ENCODE measurements at regions not wholly inside any gene's neighbourhood (a gene's known extent, or its start where the extent isn't known, plus 50 kb on each side); places are given as distances from the start of the nearest gene placed in this dataset.

- intact Hi-C loops (cut with DNase I), result no loop called here
- no peak for TF ChIP-seq POLR2A (IDR thresholded peaks at IDR 0.05; ENCODE audit: low read depth)
- WGBS, result 78% methylated on average over 16 of the region's 29 CpGs
- H3K4me1 ChIP-seq, result no peaks in the 10 kb centered on the region
- DNase-seq (ENCODE audit: extremely low spot score), result no peak
- no peak overlapping the region for H3K27ac ChIP-seq (replicated peaks in 1 of 4)
- peaks cover 0 to 83% (median 0%) of the 10 kb centered on the region in 4 donors for H3K27me3 ChIP-seq
- H3K36me3 ChIP-seq, result no peaks in the 10 kb centered on the region
- no peaks in the 10 kb centered on the region for H3K9me3 ChIP-seq
- H3K4me3 ChIP-seq, result no peak overlapping the region
These were observed 104.8 kb upstream of the CASZ1 start for GRCh38 chr1:10901091-10901890.

DNA sequence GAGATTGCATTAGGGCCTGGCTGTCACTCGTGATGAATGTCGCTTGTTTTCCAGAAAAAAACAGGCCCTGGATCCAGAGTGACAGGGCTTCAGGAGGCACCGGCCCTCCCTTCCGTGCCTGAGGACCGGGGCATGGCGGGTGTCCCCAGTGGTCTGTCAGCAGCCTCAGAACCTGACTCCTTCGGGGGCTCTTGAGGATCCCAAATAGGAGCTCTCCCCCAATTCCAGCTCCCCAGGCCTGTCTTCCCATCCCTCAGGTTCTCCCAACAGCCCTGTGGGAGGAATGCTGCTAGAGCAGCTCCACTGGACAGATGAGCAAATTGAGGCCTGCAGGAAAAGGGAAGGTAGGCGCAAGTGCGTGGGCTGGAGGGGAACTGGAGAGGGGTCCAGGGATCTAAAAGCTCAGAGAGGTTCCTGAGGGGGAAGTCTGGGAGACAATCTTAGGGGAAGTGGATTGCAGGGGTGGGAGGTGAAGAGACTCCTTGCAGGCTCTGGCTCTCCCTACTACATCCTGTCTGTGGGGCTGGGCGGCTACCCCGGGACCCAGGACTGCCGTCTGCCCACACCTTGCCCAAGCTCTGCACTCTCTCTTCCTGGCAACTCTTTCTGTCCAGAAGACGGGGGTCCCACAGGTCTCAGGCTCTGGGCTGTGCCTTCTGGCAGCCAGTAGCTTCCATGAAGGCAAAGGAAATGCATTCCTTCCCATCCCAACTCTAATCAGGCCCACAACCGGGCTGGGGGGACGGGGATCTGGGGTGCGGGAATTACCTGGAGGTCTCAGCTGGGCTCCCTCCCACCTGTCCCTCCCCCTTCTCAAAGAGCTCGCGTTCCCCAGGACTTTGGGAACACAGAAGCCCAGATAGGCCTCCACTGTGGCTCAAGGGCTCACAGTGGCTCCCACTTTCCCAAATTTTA is 105.7 kb upstream of the CASZ1 start:
- TF ChIP-seq CTCF (IDR thresholded peaks at IDR 0.05), result no peak
- Histone ChIP-seq H3K36me3 (no peaks in the 10 kb centered on the region), H3K27me3 (peaks cover 0 to 82% (median 0%) of the 10 kb centered on the region in 4 donors), H3K27ac (replicated peaks in 1 of 4) (no peak overlapping the region), H3K4me3 (no peak overlapping the region), H3K9me3 (no peaks in the 10 kb centered on the region), H3K4me1 (no peaks in the 10 kb centered on the region)
- 85% methylated on average over 16 of the region's 18 CpGs for WGBS
- no peak for DNase-seq (ENCODE audit: extremely low spot score)
- intact Hi-C loops (cut with DNase I), result no loop called here

GRCh38 chr1:10903421-10903820 is 107.0 kb upstream of the CASZ1 start:
- peaks cover 0 to 69% (median 0%) of the 10 kb centered on the region in 4 donors for H3K27me3 ChIP-seq
- 56% methylated on average over 2 of the region's 3 CpGs for WGBS
- no peak overlapping the region for H3K27ac ChIP-seq (replicated peaks in 1 of 4)
- no peaks in the 10 kb centered on the region for H3K9me3 ChIP-seq
- H3K4me3 ChIP-seq, result no peak overlapping the region
- intact Hi-C loops (cut with DNase I), result no loop called here
- no peaks in the 10 kb centered on the region for H3K4me1 ChIP-seq
- no peaks in the 10 kb centered on the region for H3K36me3 ChIP-seq
- no peak for DNase-seq (ENCODE audit: extremely low spot score)
- TF ChIP-seq CTCF (IDR thresholded peaks at IDR 0.05) (no peak), POLR2AphosphoS5 (IDR thresholded peaks at IDR 0.05) (no peak), EP300 (IDR thresholded peaks at IDR 0.05) (no peak), POLR2A (IDR thresholded peaks at IDR 0.05; ENCODE audit: low read depth) (no peak)

- H3K9me3 ChIP-seq, result no peaks in the 10 kb centered on the region
- no peak for DNase-seq (ENCODE audit: extremely low spot score)
- TF ChIP-seq CTCF (IDR thresholded peaks at IDR 0.05), result no peak
- TF ChIP-seq POLR2A (IDR thresholded peaks at IDR 0.05; ENCODE audit: low read depth), result no peak
- TF ChIP-seq POLR2AphosphoS5 (IDR thresholded peaks at IDR 0.05), result no peak
- TF ChIP-seq EP300 (IDR thresholded peaks at IDR 0.05), result no peak
- H3K4me3 ChIP-seq, result no peak overlapping the region
- H3K27me3 ChIP-seq, result peaks cover 0 to 68% (median 0%) of the 10 kb centered on the region in 4 donors
- H3K27ac ChIP-seq (replicated peaks in 1 of 4), result no peak overlapping the region
- no peaks in the 10 kb centered on the region for H3K36me3 ChIP-seq
- intact Hi-C loops (cut with DNase I), result no loop called here
- H3K4me1 ChIP-seq, result no peaks in the 10 kb centered on the region
- WGBS, result 81% methylated on average over 8 of the region's 9 CpGs
These were observed 107.4 kb upstream of the CASZ1 start for GRCh38 chr1:10903821-10904220.

All from esophagus muscularis mucosa (tissue), 4 donors.